SH-SY5Y (cell line): ENCODE measurements at regions not wholly inside any gene's neighbourhood (a gene's known extent, or its start where the extent isn't known, plus 50 kb on each side); places are given as distances from the start of the nearest gene placed in this dataset.

ENCODE experiments used
- GATA2 ChIP-seq: IDR thresholded peaks from 2 replicates; pipeline ENCODE4 v1.6.1; 2011; ENCODE audit warnings: mild to moderate bottlenecking, low read depth, low read length
- GATA3 ChIP-seq: IDR thresholded peaks from 2 replicates; pipeline ENCODE4 v1.6.1; 2011; ENCODE audit warnings: low read depth, mild to moderate bottlenecking, low read length, moderate library complexity

- TF ChIP-seq GATA3 (no peak), GATA2 (no peak)
Observed at GRCh38 chr15:94576889-94577533, 345.6 kb downstream of the MCTP2 start.
